ENCODE measurements at regions not wholly inside any gene's neighbourhood (a gene's known extent, or its start where the extent isn't known, plus 50 kb on each side); places are given as distances from the start of the nearest gene placed in this dataset.

GRCh38 chr4:34253239-34253638, 1991.1 kb downstream of the ARAP2 start:
- TF ChIP-seq CTCF (conservative IDR thresholded peaks at IDR 0.05; ENCODE audit: low read depth, low read length) (no peak), EZH2phosphoT487 (IDR thresholded peaks at IDR 0.05; ENCODE audit: borderline replicate concordance, low read length) (no peak), EZH2 (IDR thresholded peaks at IDR 0.05; ENCODE audit: low read length, unreplicated experiment) (no peak)
